Stimulated activated CD8-positive, alpha-beta memory T cell treated with anti-CD3 and anti-CD28 coated beads, Interleukin-7, amount 100 ng/mL, for 48 hours (primary cell): ENCODE measurements at regions not wholly inside any gene's neighbourhood (a gene's known extent, or its start where the extent isn't known, plus 50 kb on each side); places are given as distances from the start of the nearest gene placed in this dataset.

Source experiments
- DNase-seq, 2 donors: peaks; one replicate each; pipeline ENCODE4 v3.0.0-alpha.2; 2020; ENCODE audit warnings: low read depth in 1 of 2; ENCODE audit errors: extremely low read depth in 1 of 2

DNA sequence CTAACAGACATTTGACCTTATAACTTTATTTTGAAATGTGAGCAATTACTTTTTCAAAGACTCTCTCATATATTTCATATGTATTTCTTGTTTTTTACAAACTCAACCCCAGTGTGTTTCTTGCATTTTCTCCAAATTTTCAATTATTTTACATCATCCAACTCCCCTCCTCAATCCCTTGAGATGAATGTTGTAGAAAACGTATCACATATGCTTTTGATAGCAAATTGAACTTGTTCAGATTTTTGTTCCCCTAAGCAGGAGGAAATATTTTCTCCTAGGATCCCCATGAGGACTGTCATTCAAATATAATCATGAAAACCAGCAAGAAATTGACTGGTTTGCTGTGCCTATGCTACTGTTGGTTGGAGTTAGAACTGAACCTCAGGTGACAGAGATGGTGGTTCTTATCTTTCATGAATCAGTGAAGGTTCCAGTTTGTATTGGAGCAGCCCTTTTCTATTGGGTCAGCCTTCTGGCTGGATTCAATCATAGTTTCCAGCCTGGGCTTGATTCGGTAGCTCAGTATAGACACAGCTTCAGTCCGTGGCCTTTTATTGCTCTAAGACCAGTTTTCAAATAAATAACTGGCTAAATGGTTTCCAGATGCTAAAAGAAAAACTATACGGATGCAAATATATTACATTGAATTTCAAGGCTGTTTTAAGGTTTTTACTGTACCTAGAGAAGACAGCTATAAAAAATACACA is 591.0 kb downstream of the EPHA4 start:
- DNase-seq: no peak

- DNase-seq: no peak
Observed at GRCh38 chr2:220981926-220982325, 590.2 kb downstream of the EPHA4 start.

DNA sequence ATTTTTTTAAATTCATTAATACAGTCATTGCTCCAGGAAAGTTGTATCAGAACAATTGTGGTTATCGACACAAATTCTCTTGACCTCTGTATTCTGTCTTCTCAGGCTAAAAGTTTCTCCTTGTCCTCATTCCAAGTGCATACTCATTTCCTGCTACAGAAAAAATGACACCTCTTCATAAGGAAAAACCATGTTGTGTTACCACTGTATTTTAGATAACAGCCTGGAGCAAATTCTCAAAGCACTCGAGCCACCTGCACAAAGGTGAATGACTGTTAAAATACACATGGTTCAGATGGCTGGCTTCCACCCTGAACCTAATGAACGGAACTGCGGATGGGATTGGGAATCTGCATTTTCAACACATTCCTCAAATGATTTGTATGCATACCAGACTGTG is 586.5 kb downstream of the EPHA4 start:
- DNase-seq: no peak

- no peak for DNase-seq
Observed at GRCh38 chr2:220987839-220988238, 584.3 kb downstream of the EPHA4 start.

DNA sequence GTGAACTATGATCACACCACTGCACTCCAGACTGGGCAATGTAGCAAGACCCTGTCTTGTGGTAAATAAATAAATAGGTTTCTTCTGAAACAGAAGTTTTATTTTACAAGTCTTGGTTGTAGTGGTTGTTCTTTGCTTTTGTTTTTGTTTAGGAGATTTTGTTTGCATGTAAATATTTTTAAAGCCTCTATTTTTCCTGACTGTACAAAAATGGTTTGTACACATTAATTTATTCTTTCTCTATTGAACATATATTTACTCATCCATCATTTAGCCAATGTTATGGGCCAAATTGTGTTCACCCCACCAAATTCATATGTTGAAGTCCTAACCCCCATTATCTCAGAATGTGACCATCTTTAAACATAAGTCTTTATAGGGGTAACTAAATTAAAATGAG is 580.1 kb downstream of the EPHA4 start:
- DNase-seq: no peak

- no peak for DNase-seq
Observed at GRCh38 chr2:220994846-220995245, 577.3 kb downstream of the EPHA4 start.

DNA sequence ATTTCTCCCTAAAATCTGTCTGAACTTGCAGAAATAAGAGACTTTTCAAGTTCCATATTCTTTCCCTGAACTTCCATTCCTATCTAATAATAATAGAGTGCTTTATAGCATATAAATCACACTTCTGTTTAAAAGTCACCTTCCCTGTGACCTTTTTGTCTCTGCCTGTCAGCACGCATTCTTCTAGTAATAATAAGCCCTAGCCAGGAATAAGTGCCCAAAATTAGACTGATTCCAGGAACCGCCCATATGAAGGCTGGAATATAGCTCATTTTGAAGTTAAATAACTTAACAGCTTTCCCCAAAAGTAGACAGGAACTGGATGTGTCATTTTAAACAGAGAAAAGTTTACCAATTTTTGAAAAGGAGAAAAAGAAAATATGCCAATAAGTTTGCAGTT is 576.5 kb downstream of the EPHA4 start:
- no peak for DNase-seq

DNA sequence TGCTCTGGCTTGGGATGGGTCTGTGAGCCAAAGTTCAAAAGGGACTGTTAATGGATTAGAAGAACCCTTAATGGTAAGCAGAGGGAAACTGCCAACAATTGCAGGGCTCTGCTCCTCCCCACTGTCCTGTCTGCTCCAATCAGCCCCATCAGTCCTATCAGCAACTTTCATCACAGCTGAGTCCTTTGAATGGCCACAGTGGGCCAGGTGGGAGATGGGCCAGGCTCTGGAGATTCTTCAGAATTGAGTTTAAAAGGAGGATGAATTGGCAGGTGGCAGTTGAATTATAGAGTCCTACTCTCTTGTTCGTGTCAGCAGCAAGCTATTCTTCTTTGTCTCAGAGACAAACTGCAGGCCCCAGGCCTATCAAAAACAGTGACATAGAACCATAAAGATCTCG is 573.9 kb downstream of the EPHA4 start:
- no peak for DNase-seq

- no peak for DNase-seq
Observed at GRCh38 chr2:220999356-220999755, 572.7 kb downstream of the EPHA4 start.

GRCh38 chr2:221001381-221001801 is 570.7 kb downstream of the EPHA4 start:
- DNase-seq: no peak

- DNase-seq: no peak
Observed at GRCh38 chr2:221002101-221002685, 569.9 kb downstream of the EPHA4 start.

DNA sequence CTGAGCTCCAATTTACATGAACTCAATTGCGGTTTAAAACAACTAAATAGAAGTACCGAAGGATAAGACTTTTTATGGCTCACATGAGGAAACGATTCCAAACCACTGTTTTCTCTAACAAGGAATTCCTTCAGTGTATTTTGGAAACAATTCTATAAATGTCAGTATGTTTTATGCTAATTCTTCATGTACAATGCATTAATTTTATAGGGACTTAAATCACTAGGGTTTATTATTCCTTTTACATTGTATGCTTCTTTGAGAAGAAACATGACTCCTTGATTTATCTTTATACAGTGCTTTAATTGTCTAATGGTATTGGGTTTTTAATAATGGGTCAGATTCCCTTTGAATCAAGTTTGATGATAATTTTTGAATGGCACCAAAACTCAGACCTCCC is 566.8 kb downstream of the EPHA4 start:
- no peak for DNase-seq

DNA sequence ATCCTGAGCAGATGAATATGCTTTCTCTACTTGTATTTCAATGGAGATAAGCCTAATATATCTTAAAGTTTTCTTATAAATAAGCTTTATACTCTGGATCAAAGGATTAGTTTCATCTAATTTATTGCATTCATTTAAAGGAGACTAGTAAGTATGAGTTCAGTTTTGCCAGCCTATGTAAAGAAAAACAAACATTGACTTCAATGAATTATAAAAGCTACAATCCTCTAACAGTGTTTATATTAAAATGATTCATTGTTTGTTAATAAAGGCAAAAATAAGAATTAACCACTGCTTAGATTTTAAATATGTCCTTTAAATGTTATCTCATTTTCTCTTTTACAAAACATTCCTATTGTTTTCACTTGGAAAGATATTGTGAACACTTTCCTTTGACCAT is 566.0 kb downstream of the EPHA4 start:
- DNase-seq: no peak

DNA sequence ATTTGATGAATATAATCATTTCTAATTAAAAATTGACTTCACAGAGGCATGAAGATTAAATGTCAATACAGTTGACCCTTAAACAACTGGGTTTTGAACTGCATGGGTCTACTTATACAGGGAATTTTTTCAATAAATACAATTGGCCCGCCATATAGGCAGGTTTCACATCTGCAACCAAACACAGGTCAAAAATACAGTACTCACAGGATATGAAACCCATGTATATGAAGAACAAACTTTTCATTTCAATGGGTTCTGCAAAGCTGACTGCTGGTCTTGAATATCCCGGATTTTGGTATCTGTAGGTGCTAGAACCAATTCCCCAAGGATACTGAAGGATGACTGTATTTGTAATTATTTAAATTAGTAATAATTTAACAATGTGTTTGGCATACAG is 555.6 kb downstream of the EPHA4 start:
- no peak for DNase-seq

DNA sequence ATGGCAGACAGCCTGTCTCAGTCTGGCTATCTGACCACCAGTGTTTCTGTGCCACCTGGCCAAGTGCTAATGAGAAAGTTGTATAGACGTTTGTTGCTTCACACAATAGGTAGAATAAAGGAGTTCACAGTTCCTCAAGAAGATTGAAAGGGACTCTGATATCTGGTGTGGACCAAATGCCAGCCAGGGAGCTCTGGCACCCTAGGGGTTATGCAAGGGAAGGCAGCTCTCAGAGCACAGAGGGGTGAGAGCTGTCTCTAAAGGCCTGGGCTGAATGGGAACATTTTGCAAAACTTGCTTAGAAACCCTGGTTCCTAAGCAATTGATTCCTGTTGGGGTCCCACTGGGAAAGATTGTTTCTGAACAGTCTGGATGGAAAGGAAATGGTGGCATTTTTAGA is 553.8 kb downstream of the EPHA4 start:
- DNase-seq: no peak

DNA sequence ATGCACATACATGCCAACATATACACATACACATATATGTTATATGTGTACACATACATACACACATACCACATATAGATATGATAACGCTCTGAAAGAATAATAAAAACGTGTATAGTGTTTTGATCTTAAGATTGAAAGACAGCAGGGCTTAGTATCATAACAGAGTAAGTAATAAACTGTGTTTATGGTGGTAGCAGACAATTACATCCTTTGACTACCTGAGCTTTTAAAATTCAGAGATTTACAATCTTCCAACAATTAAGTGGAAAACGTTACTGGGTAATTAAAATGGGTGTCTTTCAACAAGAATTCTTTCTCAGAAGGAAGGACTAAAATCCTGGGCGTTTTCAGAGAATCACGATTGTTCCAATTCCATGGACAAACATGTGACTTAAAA is 552.4 kb downstream of the EPHA4 start:
- DNase-seq: no peak

DNA sequence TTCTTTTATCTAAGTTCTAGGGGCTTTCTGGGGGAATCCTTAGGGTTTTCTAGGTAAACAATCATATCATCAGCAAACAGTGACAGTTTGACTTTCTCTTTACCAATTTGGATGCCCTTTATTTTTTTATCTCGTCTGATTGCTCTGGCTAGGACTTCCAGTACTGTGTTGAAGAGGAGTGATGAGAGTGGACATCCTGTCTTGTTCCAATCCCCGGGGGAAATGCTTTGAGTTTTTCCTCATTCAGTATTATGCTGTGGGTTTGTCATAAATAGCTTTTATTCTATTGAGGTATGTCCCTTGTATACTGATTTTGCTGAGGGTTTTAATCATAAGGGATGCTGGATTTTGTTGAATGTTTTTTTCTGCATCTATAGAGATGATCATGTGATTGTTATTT is 549.5 kb downstream of the EPHA4 start:
- no peak for DNase-seq

GRCh38 chr2:221025398-221025797 is 546.7 kb downstream of the EPHA4 start:
- DNase-seq: no peak

DNA sequence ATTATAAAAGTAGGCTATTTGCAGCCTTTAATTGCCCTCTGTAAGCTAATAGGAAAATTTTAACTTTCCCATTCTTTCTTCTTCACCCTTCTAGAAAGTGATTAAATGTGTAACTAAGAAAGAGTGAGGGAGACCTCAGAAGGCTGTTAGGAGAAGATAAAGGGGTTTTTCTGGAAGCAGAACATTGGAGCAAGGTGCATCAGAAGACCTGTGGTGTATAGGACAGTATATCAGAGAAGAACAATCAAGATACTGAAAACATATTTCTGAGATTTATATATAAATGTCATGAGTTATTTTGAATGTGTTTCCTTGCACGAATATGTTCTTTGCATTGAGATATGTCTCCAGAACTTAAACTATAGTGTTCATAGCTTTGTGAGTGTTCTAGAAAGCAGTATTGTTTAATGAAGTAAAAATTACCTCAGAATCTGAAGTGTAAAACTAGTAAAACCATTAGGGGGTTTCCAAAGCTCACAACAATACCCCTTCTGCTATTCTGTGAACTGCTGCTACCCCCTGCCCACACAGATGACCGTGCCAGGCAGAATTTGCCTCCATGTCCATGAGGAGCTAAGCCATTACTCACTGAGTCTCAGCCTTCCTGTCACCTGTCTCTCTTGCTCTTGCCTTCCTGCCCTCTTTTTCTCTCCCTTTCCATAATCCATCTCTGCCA is 537.9 kb downstream of the EPHA4 start:
- DNase-seq: no peak

GRCh38 chr2:221034973-221035372 is 537.1 kb downstream of the EPHA4 start:
- DNase-seq: no peak

DNA sequence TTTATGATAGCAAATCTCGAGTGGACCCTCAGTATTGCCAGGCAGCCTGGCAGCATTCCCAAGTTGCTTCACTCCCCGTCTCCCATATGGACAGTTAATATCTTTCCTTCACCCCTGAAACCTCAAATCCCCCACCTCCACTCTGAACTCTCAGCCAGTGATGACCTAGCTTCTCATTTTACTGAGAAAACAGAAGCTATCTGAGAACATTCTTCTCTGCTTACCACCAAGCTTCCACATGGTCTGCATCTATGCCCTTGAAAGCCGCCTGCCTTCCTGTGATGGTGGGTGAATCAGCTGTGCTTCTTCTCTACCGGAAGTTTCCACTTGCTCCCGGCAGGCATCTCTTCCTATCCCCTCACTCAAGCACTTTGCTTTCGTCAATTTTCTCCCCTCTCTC is 529.2 kb downstream of the EPHA4 start:
- DNase-seq: no peak

- DNase-seq: no peak
Observed at GRCh38 chr2:221044781-221045180, 527.3 kb downstream of the EPHA4 start.
